MM.1S (cell line): ENCODE measurements at regions not wholly inside any gene's neighbourhood (a gene's known extent, or its start where the extent isn't known, plus 50 kb on each side); places are given as distances from the start of the nearest gene placed in this dataset.
A peak's percentile ranks its signal among the peaks of the same experiment; 100 is the strongest.

Experiments
- DNase-seq: peaks from one replicate; pipeline ENCODE4 v3.0.0-alpha.2; 2015
- H2AFZ ChIP-seq: fragments of 300-600 bp; sonication (generic); 2 replicates; pipeline ENCODE4 v1.6.0; 2016; ENCODE audit warnings: antibody characterized with exemption, low read length
- H3F3A ChIP-seq: fragments of 300-600 bp; sonication (generic); 2 replicates; pipeline ENCODE4 v1.6.1; 2016; ENCODE audit warnings: mild to moderate bottlenecking, antibody characterized with exemption, low read length, moderate library complexity, mixed read lengths; ENCODE audit not compliant: insufficient read depth
- H3K27ac ChIP-seq: fragments of 300-600 bp; sonication (generic); 2 replicates; pipeline ENCODE4 v1.5.1; 2016; ENCODE audit warnings: mild to moderate bottlenecking, low read length
- H3K27me3 ChIP-seq: fragments of 300-600 bp; sonication (generic); replicated peaks from 2 replicates; pipeline ENCODE4 v1.6.0; 2016; ENCODE audit warnings: low read length; ENCODE audit not compliant: insufficient read depth
- H3K36me3 ChIP-seq: fragments of 300-600 bp; sonication (generic); replicated peaks from 2 replicates; pipeline ENCODE4 v1.6.1; 2016; ENCODE audit warnings: mild to moderate bottlenecking, low read length, mixed read lengths; ENCODE audit not compliant: insufficient read depth
- H3K4me1 ChIP-seq: fragments of 300-600 bp; sonication (generic); 2 replicates; pipeline ENCODE4 v1.6.1; 2016; ENCODE audit warnings: low read length, mixed read lengths
- H3K4me2 ChIP-seq: fragments of 300-600 bp; sonication (generic); 2 replicates; pipeline ENCODE4 v1.6.0; 2016; ENCODE audit warnings: low read depth, low read length
- H3K4me3 ChIP-seq: fragments of 300-600 bp; sonication (generic); 2 replicates; pipeline ENCODE4 v1.5.1; 2016; ENCODE audit warnings: low read length, mixed read lengths
- H3K79me2 ChIP-seq: fragments of 300-600 bp; sonication (generic); 2 replicates; pipeline ENCODE4 v1.6.1; 2016; ENCODE audit warnings: mixed run types, low read length, mixed read lengths
- H3K9ac ChIP-seq: fragments of 300-600 bp; sonication (generic); 2 replicates; pipeline ENCODE4 v1.6.1; 2016; ENCODE audit warnings: low read length, mixed read lengths
- H3K9me2 ChIP-seq: fragments of 300-600 bp; sonication (generic); replicated peaks from 2 replicates; pipeline ENCODE4 v1.6.1; 2016; ENCODE audit warnings: mild to moderate bottlenecking, low read length, mixed read lengths; ENCODE audit not compliant: insufficient read depth
- H3K9me3 ChIP-seq: fragments of 300-600 bp; sonication (generic); replicated peaks from 2 replicates; pipeline ENCODE4 v1.6.1; 2016; ENCODE audit warnings: mild to moderate bottlenecking, low read length, mixed read lengths; ENCODE audit not compliant: insufficient read depth
- H4K20me1 ChIP-seq: fragments of 300-600 bp; sonication (generic); 2 replicates; pipeline ENCODE4 v1.6.1; 2016; ENCODE audit warnings: mild to moderate bottlenecking, low read length, moderate library complexity, mixed read lengths; ENCODE audit not compliant: insufficient read depth
- EZH2 ChIP-seq: fragments of 300-600 bp; sonication (generic); optimal IDR thresholded peaks from 2 replicates; pipeline ENCODE3; 2017; ENCODE audit warnings: low read depth, mild to moderate bottlenecking, antibody characterized with exemption, low read length, mixed read lengths
- EZH2phosphoT487 ChIP-seq: fragments of 300-600 bp; sonication (generic); IDR thresholded peaks from 2 replicates; pipeline ENCODE4 v1.6.1; 2018; ENCODE audit warnings: antibody characterized with exemption, low read length
- TF ChIP-seq, protein P1 (sequence below): fragments of 300-600 bp; sonication (generic); IDR thresholded peaks from 2 replicates; pipeline ENCODE4 v1.5.1; 2016; ENCODE audit warnings: antibody characterized with exemption, low read length, mixed read lengths

DNA sequence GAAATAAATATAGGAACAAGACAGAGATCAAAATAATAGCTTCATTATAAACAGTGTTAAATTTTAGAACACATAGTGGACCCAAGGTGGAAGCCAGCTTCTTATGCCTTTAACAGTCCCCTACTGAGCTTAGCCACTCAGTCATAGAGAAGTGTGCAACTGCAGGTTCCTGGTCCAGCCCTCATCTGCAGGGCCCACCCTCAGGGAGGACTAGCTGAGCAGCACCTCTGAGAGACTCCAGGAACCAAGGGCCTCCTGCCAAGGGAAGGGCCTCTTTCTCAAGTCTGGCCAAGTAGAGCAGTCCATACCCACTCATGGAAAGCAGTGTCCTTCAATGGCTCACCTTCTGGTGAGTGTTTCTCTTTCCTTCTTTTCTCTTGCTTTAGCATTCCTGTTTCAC lies 173.7 kb upstream of the PRPS1L1 start:
- H3K27me3 ChIP-seq: no peaks in the 10 kb centered on the region
- 0 out of 2 replicates have a peak, but pooled peaks cover 9% of the 10 kb centered on the region for H3K4me1 ChIP-seq
- H4K20me1 ChIP-seq: no peaks in the 10 kb centered on the region
- H3K79me2 ChIP-seq: no peaks in the 10 kb centered on the region
- H3K9ac ChIP-seq: no peak overlapping the region
- H2AFZ ChIP-seq: no peak overlapping the region
- no peak overlapping the region for H3K4me2 ChIP-seq
- no peak for DNase-seq
- no peak overlapping the region for H3K4me3 ChIP-seq
- no peaks in the 10 kb centered on the region for H3K36me3 ChIP-seq
- no peaks in the 10 kb centered on the region for H3F3A ChIP-seq
- TF ChIP-seq EZH2: no peak
- no peak for TF ChIP-seq EZH2phosphoT487
- TF ChIP-seq, protein P1, sequence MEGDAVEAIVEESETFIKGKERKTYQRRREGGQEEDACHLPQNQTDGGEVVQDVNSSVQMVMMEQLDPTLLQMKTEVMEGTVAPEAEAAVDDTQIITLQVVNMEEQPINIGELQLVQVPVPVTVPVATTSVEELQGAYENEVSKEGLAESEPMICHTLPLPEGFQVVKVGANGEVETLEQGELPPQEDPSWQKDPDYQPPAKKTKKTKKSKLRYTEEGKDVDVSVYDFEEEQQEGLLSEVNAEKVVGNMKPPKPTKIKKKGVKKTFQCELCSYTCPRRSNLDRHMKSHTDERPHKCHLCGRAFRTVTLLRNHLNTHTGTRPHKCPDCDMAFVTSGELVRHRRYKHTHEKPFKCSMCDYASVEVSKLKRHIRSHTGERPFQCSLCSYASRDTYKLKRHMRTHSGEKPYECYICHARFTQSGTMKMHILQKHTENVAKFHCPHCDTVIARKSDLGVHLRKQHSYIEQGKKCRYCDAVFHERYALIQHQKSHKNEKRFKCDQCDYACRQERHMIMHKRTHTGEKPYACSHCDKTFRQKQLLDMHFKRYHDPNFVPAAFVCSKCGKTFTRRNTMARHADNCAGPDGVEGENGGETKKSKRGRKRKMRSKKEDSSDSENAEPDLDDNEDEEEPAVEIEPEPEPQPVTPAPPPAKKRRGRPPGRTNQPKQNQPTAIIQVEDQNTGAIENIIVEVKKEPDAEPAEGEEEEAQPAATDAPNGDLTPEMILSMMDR: no peak
- H3K27ac ChIP-seq: no peak overlapping the region
- no peaks in the 10 kb centered on the region for H3K9me3 ChIP-seq
- H3K9me2 ChIP-seq: no peaks in the 10 kb centered on the region

DNA sequence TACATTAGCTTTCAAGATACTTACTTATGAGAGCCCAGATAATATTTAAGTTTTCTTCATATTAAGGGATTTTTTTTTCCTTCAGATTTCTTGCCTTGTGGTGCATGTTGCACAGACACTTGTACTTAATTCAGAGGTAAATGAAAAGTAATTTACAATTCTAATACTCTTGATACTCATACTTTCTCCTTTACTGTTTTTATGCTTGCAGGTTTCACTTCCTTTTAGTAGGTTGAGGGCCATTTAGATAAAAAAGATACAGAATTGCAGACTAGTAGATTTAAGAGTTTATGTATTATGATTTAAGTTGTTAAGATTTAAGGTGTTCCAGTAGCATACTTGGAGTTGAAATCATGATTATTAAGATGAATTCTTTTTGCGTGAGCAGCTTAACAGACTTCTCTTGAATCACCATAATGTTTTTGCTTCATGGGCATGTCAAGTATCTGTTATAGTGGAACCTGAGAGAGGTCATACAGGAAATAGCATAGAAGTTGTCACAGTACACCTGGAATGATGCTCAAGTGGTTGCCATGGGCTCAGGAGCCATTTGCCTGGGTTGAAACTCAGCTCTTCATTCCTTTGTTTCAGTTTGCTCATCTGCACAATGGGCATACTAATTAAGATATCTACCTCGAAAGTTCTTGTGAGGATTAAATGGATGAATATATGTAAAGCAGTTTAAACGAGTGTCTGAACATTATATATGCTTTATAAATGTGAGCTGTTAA lies 174.8 kb upstream of the PRPS1L1 start:
- Histone ChIP-seq H3K27ac (no peak overlapping the region), H3K27me3 (no peaks in the 10 kb centered on the region), H3K9ac (no peak overlapping the region), H3K4me1 (0 out of 2 replicates have a peak, but pooled peaks cover 9% of the 10 kb centered on the region), H3K4me3 (no peak overlapping the region), H3K9me3 (no peaks in the 10 kb centered on the region), H4K20me1 (no peaks in the 10 kb centered on the region), H3K9me2 (no peaks in the 10 kb centered on the region), H3F3A (no peaks in the 10 kb centered on the region), H3K79me2 (no peaks in the 10 kb centered on the region), H2AFZ (no peak overlapping the region), H3K4me2 (no peak overlapping the region), H3K36me3 (no peaks in the 10 kb centered on the region)
- TF ChIP-seq EZH2phosphoT487 (no peak), EZH2 (no peak)
- TF ChIP-seq, protein P1: no peak
- peak; percentile 11 for DNase-seq

DNA sequence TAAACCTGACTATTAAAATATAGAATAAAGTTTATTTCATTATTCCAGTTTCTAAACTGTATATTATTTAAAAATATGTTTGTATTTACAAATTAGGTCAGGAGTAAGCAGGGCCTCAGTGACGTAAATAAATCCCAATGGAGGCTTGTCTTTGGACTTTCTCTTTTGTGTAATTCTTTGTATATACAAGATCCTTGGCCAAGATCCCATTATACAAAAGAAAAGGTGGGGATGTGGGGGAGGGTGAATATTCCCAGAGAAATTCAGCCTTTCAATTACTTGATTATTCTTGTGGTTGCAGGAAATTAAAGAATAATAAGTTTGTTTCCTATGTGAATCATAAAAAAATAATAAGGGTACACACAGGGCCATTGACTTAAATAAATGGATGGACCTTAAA lies 178.7 kb upstream of the PRPS1L1 start:
- H3K79me2 ChIP-seq: no peaks in the 10 kb centered on the region
- H3K4me2 ChIP-seq: no peak overlapping the region
- H3K27ac ChIP-seq: no peak overlapping the region
- H3F3A ChIP-seq: no peaks in the 10 kb centered on the region
- no peaks in the 10 kb centered on the region for H3K36me3 ChIP-seq
- no peaks in the 10 kb centered on the region for H3K9me3 ChIP-seq
- H3K9ac ChIP-seq: no peak overlapping the region
- no peaks in the 10 kb centered on the region for H3K27me3 ChIP-seq
- H3K9me2 ChIP-seq: no peaks in the 10 kb centered on the region
- 0 out of 2 replicates have a peak, but pooled peaks cover 9% of the 10 kb centered on the region for H3K4me1 ChIP-seq
- no peaks in the 10 kb centered on the region for H4K20me1 ChIP-seq
- no peak for DNase-seq
- H3K4me3 ChIP-seq: no peak overlapping the region
- H2AFZ ChIP-seq: no peak overlapping the region
- TF ChIP-seq EZH2phosphoT487 (no peak), EZH2 (no peak)
- TF ChIP-seq, protein P1: no peak
